HepG2 (cell line): ENCODE measurements at regions not wholly inside any gene's neighbourhood (a gene's known extent, or its start where the extent isn't known, plus 50 kb on each side); places are given as distances from the start of the nearest gene placed in this dataset.

ENCODE experiments used
- ATAD3A ChIP-seq: sonication (generic); formaldehyde crosslinking; IDR thresholded peaks from 2 replicates; pipeline ENCODE4 v1.4.0; 2020; ENCODE audit warnings: missing genetic modification reagents
- ATF1 ChIP-seq: IDR thresholded peaks from 2 replicates; pipeline ENCODE4 v1.6.1; 2016; ENCODE audit warnings: mild to moderate bottlenecking, control low read depth
- BCL3 ChIP-seq: sonication (generic); formaldehyde crosslinking; IDR thresholded peaks from 2 replicates; pipeline ENCODE4 v1.5.1; 2020; ENCODE audit warnings: mild to moderate bottlenecking, missing genetic modification reagents, moderate library complexity
- BHLHE40 ChIP-seq: IDR thresholded peaks from 2 replicates; pipeline ENCODE4 v1.6.1; 2011; ENCODE audit warnings: low read length, improper control_type of control experiment
- CENPX ChIP-seq: sonication (generic); formaldehyde crosslinking; IDR thresholded peaks from 2 replicates; pipeline ENCODE4 v1.9.0; 2021; ENCODE audit warnings: mild to moderate bottlenecking, missing genetic modification reagents, moderate library complexity
- CHD4 ChIP-seq: fragments of 200-600 bp; sonication (generic); IDR thresholded peaks from 2 replicates; pipeline ENCODE4 v1.7.0; 2017; ENCODE audit warnings: mild to moderate bottlenecking, low read length, borderline replicate concordance
- JUND ChIP-seq: sonication (generic); formaldehyde crosslinking; IDR thresholded peaks from 2 replicates; pipeline ENCODE4 v1.8.0; 2022; ENCODE audit warnings: mild to moderate bottlenecking, missing genetic modification reagents
- NFATC3 ChIP-seq: sonication (generic); formaldehyde crosslinking; IDR thresholded peaks from 2 replicates; pipeline ENCODE4 v1.5.1; 2020; ENCODE audit warnings: mild to moderate bottlenecking, missing genetic modification reagents
- NFE2L1 ChIP-seq: sonication (generic); formaldehyde crosslinking; IDR thresholded peaks from 2 replicates; pipeline ENCODE4 v1.4.0; 2020; ENCODE audit warnings: missing genetic modification reagents, mild to moderate bottlenecking, borderline replicate concordance
- NFRKB ChIP-seq: fragments of 450-650 bp; IDR thresholded peaks from 2 replicates; pipeline ENCODE4 v1.6.1; 2017
- REL ChIP-seq: sonication (generic); formaldehyde crosslinking; conservative IDR thresholded peaks from 2 replicates; pipeline ENCODE4 v1.8.0; 2022; ENCODE audit warnings: mild to moderate bottlenecking, missing genetic modification reagents, moderate library complexity
- SNAPC5 ChIP-seq: sonication (generic); formaldehyde crosslinking; IDR thresholded peaks from 2 replicates; pipeline ENCODE4 v1.8.1; 2023; ENCODE audit warnings: mild to moderate bottlenecking, missing genetic modification reagents, borderline replicate concordance
- TRAFD1 ChIP-seq: sonication (generic); formaldehyde crosslinking; IDR thresholded peaks from 2 replicates; pipeline ENCODE4 v1.5.1; 2020; ENCODE audit warnings: missing genetic modification reagents, mild to moderate bottlenecking, borderline replicate concordance
- ZBTB46 ChIP-seq: sonication (generic); formaldehyde crosslinking; IDR thresholded peaks from 2 replicates; pipeline ENCODE4 v1.4.0; 2020; ENCODE audit warnings: mild to moderate bottlenecking, missing genetic modification reagents, borderline replicate concordance
- ZBTB7A ChIP-seq: sonication (generic); formaldehyde crosslinking; IDR thresholded peaks from 2 replicates; pipeline ENCODE4 v1.8.0; 2022; ENCODE audit warnings: mild to moderate bottlenecking, missing genetic modification reagents
- ZIK1 ChIP-seq: sonication (generic); formaldehyde crosslinking; IDR thresholded peaks from 2 replicates; pipeline ENCODE4 v1.5.0; 2020; ENCODE audit warnings: mild to moderate bottlenecking, low read depth, missing genetic modification reagents, borderline replicate concordance
- ZMYM3 ChIP-seq: sonication (generic); formaldehyde crosslinking; IDR thresholded peaks from 2 replicates; pipeline ENCODE4 v1.5.1; 2020; ENCODE audit warnings: mild to moderate bottlenecking, missing genetic modification reagents
- ZNF232 ChIP-seq: sonication (generic); formaldehyde crosslinking; IDR thresholded peaks from 2 replicates; pipeline ENCODE4 v1.4.0; 2020; ENCODE audit warnings: missing genetic modification reagents, borderline replicate concordance
- ZNF292 ChIP-seq: sonication (generic); formaldehyde crosslinking; IDR thresholded peaks from 2 replicates; pipeline ENCODE4 v1.8.1; 2022; ENCODE audit warnings: mild to moderate bottlenecking, low read depth, missing genetic modification reagents, borderline replicate concordance
- ZNF512B ChIP-seq: sonication (generic); formaldehyde crosslinking; IDR thresholded peaks from 2 replicates; pipeline ENCODE4 v1.5.1; 2020; ENCODE audit warnings: missing genetic modification reagents, mild to moderate bottlenecking, borderline replicate concordance
- ZNF569 ChIP-seq: sonication (generic); formaldehyde crosslinking; IDR thresholded peaks from 2 replicates; pipeline ENCODE4 v1.5.0; 2020; ENCODE audit warnings: mild to moderate bottlenecking, missing genetic modification reagents, moderate library complexity, borderline replicate concordance
- ZNF619 ChIP-seq: sonication (generic); formaldehyde crosslinking; IDR thresholded peaks from 2 replicates; pipeline ENCODE4 v1.4.0; 2020; ENCODE audit warnings: mild to moderate bottlenecking, missing genetic modification reagents

GRCh38 chr2:74764429-74765272 lies 69.3 kb upstream of the HK2 start (continued):
- peak; percentile 45; the same call in 1 of the 2 replicates for TF ChIP-seq BHLHE40
- TF ChIP-seq ZNF232 (CRISPR knock-in tag), result peak; percentile 79; the same call in 1 of the 2 replicates
- TF ChIP-seq BCL3 (CRISPR knock-in tag), result peak; percentile 91; the same call in 1 of the 2 replicates
- peak; percentile 80 for TF ChIP-seq ZBTB7A (CRISPR knock-in tag)
- no peak for TF ChIP-seq NFE2L1 (CRISPR knock-in tag)
- 0 out of 2 replicates have a peak, but pooled peaks have one; percentile 46 for TF ChIP-seq ZNF512B (CRISPR knock-in tag)
- TF ChIP-seq ZBTB46 (CRISPR knock-in tag), result no peak
- TF ChIP-seq ZNF292 (CRISPR knock-in tag), result peak; percentile 89; the same call in 1 of the 2 replicates
- no peak for TF ChIP-seq CENPX
- TF ChIP-seq TRAFD1 (CRISPR knock-in tag), result no peak
- no peak for TF ChIP-seq NFRKB
- TF ChIP-seq ZMYM3 (CRISPR knock-in tag), result peak; percentile 75
- TF ChIP-seq ATF1 (CRISPR knock-in tag), result peak; percentile 91
- no peak for TF ChIP-seq ZIK1 (CRISPR knock-in tag)
- peak; percentile 77 for TF ChIP-seq SNAPC5
- TF ChIP-seq REL (CRISPR knock-in tag), result no peak
- no peak for TF ChIP-seq ATAD3A
- peak; percentile 84; the same call in 1 of the 2 replicates for TF ChIP-seq CHD4
- peak; percentile 62; the same call in 1 of the 2 replicates for TF ChIP-seq JUND (CRISPR knock-in tag)
- TF ChIP-seq ZNF619 (CRISPR knock-in tag), result no peak
- TF ChIP-seq NFATC3 (CRISPR knock-in tag), result no peak
- TF ChIP-seq ZNF569 (CRISPR knock-in tag), result peak; percentile 81; the same call in 1 of the 2 replicates
